ENCODE measurements at regions not wholly inside any gene's neighbourhood (a gene's known extent, or its start where the extent isn't known, plus 50 kb on each side); places are given as distances from the start of the nearest gene placed in this dataset.

GRCh38 chr12:115407723-115408122 is 723.7 kb upstream of the TBX3 start:
- H3K4me3 ChIP-seq (ENCODE audit: low read depth, low read length) = no peak overlapping the region

GRCh38 chr12:115407036-115407435 is 723.1 kb upstream of the TBX3 start:
- no peak overlapping the region for H3K4me3 ChIP-seq (ENCODE audit: low read depth, low read length)

DNA sequence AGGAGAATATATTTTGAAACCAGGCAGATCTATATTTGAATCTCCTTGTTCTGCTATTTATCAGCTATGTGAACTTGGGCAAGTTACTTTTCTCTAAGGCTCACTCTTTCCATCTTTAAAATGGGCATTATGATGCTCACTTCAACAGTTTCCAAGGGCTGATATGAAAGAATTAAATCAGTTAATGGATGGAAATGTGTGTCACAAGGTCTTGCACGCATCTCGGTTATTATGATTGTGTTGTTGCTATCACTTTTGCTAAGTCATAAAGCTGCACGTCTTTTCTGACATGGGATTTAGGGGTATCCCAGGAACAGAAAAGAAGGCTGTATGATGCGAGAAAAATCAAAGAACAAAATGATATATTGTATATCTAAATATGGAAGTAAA is 721.5 kb upstream of the TBX3 start:
- H3K4me3 ChIP-seq (ENCODE audit: low read depth, low read length) = no peak overlapping the region

DNA sequence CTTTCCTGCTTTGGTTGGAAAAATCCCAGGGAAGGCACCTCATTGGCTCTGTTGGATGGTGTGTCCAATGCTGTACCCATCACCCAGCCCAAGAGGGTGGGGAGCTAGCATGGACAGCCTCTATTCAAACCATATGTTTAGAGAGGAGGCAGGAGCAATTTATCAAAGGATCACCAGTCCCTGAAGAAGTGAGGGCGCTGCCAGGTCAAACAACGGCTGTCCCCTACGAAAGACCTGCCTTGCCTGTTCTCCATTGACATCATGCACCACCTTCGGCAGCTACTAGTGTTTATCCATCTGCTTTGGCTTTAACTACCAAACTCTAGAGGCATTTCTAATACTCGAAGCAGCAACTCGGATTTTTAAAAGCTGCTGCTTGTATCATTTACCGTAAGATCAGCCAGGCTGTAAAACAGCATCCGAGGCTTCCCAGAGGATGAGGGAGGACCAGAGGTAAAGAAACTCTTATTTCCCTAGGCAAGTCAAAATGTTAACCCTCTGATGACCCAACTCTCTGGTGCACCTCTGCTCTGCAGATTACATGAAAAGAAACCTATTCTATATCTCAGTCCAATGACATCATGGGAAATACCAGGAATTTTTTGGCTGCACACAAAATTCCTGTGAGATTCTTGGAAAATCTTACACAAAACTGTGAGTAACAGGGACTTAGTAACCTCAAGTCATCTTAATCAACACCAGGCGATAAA is 720.9 kb upstream of the TBX3 start:
- H3K4me3 ChIP-seq (ENCODE audit: low read depth, low read length) = no peak overlapping the region

DNA sequence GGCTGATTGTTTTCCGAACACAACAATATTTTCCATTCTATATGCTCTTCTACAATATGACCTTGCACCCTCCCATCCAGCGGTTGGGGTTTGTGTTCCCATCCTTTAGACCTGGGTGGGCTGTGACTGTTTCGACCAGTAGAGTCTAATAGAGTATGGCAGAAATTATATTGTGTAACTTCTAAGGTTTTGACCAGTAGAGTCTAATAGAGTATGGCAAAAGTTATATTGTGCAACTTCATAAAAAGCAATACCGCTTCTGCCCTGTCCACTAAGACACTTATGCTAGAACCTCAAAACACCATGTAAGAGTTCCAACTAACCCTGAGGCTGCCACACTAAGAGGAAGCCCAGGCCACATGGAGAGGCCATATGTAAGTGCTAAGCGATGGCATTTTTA is 719.7 kb upstream of the TBX3 start:
- no peak overlapping the region for H3K4me3 ChIP-seq (ENCODE audit: low read depth, low read length)

- H3K4me3 ChIP-seq (ENCODE audit: low read depth, low read length) = no peak overlapping the region
These were observed 719.3 kb upstream of the TBX3 start for GRCh38 chr12:115403253-115403652.

DNA sequence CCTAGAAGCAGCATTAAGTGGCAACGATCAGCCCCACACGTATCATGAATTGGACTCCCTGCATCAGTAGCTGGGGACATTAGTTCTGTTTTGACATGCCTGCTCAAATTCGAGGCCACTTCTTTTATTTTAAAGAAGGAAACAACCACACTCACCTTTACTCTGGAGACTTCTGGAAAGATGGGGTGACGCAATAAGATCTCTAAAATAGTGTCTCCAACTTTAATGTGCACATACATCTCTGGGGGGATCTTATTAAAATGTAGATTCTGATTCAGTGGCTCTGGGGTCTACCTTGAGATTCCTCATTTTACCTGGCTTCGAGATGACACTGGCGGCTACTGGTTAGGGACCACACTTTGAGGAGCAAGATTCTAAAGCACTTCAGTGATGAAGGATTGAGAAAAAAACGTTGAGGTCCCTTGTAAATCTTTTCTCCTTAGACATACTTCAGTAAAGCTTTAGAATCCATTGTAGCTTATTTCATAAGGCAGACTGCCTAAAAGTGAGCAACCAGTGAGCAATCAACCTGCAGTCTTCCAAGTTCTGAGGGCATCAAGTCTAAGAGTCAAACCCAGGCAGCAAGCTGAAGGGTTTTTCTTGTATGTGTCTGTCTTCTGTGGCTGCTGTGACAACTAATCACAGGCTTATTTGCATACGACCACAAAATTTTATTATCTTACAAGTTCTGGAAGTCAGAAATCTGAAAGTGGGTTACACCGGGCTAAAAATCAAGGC is 718.6 kb upstream of the TBX3 start:
- no peak overlapping the region for H3K4me3 ChIP-seq (ENCODE audit: low read depth, low read length)

- H3K4me3 ChIP-seq (ENCODE audit: low read depth, low read length) = no peak overlapping the region
These were observed 717.8 kb upstream of the TBX3 start for GRCh38 chr12:115401761-115402160.

- H3K4me3 ChIP-seq (ENCODE audit: low read depth, low read length) = no peak overlapping the region
These were observed 716.0 kb upstream of the TBX3 start for GRCh38 chr12:115400011-115400410.

GRCh38 chr12:115398311-115398781 is 714.4 kb upstream of the TBX3 start:
- H3K4me3 ChIP-seq (ENCODE audit: low read depth, low read length) = no peak overlapping the region

DNA sequence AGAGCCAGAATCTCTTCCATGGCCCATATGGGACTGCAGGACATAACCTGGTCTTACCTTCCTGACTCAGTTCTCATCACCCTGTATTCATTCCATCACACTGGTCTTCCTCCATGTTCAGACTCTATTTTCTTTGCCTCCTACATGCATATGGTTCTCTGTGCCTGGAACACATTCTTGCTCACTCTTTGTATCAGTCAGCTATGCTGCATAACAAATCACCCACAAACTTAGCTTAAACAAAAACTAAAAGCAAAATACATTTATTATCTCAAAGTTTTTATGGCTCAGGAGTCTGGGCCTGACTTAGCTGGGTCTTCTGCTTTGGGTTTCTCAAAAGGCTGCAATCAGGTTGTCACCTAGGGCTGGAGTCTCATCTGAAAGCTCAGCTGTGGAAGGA is 712.6 kb upstream of the TBX3 start:
- no peak overlapping the region for H3K4me3 ChIP-seq (ENCODE audit: low read depth, low read length)

DNA sequence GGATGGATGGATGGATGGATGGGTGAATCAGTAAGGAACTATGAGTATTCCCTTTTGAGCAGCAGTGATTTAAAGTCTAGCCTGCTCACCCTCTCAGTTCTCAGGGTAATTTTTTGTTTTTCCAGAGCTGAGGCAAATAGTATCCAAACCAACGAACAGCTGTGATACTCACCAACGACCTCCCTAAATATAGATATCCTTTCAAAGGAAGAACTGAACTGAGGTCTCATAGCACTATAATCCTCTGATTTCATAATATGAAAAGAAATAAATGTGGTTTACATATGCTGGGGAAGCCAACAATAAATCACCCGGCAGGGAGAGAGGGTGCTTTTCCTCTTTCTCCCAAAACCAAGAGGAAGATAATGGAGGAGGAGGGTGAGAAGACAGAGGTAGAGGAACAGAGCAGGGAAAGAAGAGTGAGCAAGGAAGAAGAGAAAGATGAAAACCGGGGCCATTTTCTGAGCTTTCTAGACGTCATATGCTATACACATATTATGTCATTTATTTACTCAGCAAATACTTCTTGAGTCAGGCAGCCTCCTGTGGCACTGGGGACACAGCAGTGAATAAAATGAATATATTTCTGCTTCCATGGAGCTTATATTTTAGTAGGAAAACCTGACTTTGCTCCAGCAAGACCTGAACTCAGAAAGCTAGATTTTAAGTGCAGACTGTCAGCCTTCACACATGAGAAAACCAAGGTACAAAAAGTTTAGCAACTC is 710.7 kb upstream of the TBX3 start:
- no peak overlapping the region for H3K4me3 ChIP-seq (ENCODE audit: low read depth, low read length)

DNA sequence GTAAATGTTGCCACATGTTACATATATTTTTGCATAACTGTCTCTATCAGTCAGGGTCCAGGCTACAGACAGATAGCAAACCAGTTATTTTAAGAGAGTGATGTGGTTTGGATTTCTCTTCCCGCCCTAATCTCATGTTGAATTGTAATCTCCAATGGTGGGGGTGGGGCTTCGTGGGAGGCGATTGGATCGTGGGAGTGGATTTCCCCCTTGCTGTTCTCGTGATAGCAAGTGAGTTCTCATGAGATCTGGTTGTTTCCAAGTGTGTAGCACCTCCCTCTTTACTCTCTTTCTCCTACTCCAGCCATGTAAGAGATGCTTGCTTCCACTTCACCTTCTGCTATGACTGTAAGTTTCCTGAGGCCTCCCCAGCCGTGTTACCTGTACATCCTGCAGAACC is 704.2 kb upstream of the TBX3 start:
- H3K4me3 ChIP-seq (ENCODE audit: low read depth, low read length) = no peak overlapping the region

DNA sequence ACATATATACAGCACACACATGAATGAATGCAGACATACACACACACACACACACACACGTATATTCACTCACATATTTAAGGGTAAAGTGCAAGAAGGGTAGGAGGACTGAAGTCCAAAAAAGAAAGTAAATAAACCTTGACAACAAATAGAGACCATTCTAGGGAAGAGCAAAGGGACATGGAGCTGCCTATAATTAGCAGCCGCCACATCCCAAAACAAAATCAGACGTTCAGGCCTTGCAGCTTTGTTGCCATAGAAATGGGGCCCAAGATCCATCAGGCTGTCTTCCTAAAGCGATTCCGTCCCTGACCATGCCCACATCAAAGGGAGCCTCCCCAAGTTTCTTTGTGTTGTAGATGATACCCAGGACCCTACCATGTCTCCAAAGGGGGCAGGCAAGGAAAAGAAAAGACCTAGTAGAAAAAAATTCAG is 703.5 kb upstream of the TBX3 start:
- H3K4me3 ChIP-seq (ENCODE audit: low read depth, low read length) = no peak overlapping the region

GRCh38 chr12:115386946-115387345 is 703.0 kb upstream of the TBX3 start:
- no peak overlapping the region for H3K4me3 ChIP-seq (ENCODE audit: low read depth, low read length)

GRCh38 chr12:115385141-115385540 is 701.2 kb upstream of the TBX3 start:
- H3K4me3 ChIP-seq (ENCODE audit: low read depth, low read length) = no peak overlapping the region

GRCh38 chr12:115384391-115384790 is 700.4 kb upstream of the TBX3 start:
- H3K4me3 ChIP-seq (ENCODE audit: low read depth, low read length) = no peak overlapping the region

DNA sequence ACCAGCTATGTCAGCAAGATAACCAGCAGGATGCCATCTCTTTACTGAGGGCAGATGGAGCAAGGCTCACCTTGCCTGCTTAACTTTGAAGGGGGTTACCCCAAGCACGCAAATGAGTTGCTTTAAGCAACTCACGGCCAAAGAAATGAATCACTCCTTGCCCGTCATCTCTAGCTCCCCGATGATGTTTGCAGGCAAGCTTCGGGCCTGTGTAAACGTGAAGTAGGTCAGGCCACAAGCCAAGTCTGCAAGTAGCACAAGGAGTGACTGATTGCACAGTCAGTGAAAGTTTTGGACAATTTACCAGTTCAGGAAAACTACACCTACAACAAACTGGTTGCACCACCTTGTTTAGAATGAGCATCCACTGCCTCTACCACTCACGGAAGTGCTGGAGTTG is 699.7 kb upstream of the TBX3 start:
- no peak overlapping the region for H3K4me3 ChIP-seq (ENCODE audit: low read depth, low read length)

DNA sequence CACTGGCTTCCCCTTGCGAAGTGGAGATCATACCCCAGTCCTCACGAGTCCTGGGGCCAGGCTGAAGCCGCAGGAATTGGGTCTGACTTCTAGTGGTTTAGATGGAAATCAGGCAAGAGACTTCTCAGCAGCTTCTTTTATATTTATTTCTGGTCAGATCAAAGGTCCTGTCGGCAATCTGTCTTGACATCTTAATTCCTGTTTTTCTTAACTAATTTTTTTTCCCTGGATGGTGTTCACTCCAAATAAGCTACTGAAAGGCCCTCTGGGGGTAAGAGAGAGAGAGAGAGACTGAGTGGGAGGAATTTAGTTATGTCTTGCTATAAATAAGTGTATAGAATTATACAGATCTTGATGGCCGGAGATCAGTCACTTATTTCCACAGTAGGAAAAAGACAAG is 698.7 kb upstream of the TBX3 start:
- H3K4me3 ChIP-seq (ENCODE audit: low read depth, low read length) = no peak overlapping the region

- H3K4me3 ChIP-seq (ENCODE audit: low read depth, low read length) = no peak overlapping the region
These were observed 696.7 kb upstream of the TBX3 start for GRCh38 chr12:115380546-115381120.

DNA sequence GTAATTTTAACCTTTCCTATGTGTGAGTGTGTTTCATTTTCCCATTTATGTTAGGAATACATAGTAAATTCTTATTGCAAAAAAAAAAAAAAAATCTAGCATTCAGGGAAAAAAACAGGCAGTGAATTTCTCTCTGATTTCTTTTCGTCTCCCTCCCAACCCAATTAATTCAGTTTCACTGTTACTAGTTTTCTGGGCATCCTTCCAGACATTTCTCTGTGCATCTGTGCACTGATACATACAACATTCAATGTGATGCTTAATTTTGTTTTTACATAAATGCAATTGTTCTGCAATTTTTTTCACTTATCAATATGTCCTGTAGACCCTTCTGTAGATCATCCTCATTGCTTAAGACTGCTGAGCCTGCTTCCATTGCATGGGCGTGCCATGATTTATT is 694.3 kb upstream of the TBX3 start:
- no peak overlapping the region for H3K4me3 ChIP-seq (ENCODE audit: low read depth, low read length)

DNA sequence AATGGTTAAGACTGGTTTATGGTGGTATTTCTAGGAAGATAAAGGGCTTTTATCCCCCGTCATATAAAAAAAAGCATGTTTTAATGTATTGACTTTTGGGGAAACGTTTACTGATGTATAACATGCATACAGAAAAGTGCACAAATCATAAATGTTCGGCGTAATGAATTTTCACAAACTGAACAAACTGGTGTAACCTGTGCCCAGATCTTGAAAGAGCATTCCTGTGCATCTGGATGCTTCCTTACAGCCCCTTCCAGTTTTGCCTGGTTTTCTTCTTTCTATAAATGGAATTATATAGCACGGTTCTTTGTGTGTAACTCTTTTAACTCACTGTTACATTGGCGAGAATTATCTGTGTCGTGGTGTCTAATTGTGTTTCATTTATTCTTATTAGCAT is 693.8 kb upstream of the TBX3 start:
- H3K4me3 ChIP-seq (ENCODE audit: low read depth, low read length) = no peak overlapping the region
